HAP-1 (cell line): ENCODE measurements at regions not wholly inside any gene's neighbourhood (a gene's known extent, or its start where the extent isn't known, plus 50 kb on each side); places are given as distances from the start of the nearest gene placed in this dataset.

Experiments used
- DNase-seq, 2 experiments: peaks; one replicate each; pipeline ENCODE4 v3.0.0-alpha.2; 2016 to 2020; ENCODE audit warnings: low spot score in 2 of 2
- H3K27me3 ChIP-seq: fragments of 250-450 bp; sonication (Bioruptor Pico); 2 replicates; pipeline ENCODE4 v1.5.1; 2020; ENCODE audit warnings: low read depth, mild to moderate bottlenecking, moderate library complexity
- H3K36me3 ChIP-seq: fragments of 250-450 bp; sonication (Bioruptor Pico); replicated peaks from 2 replicates; pipeline ENCODE4 v1.5.1; 2020; ENCODE audit warnings: mild to moderate bottlenecking
- H3K4me1 ChIP-seq: fragments of 250-450 bp; sonication (Bioruptor Pico); 2 replicates; pipeline ENCODE4 v1.5.1; 2020; ENCODE audit warnings: mild to moderate bottlenecking
- H3K4me3 ChIP-seq: fragments of 250-450 bp; sonication (Bioruptor Pico); 2 replicates; pipeline ENCODE4 v1.5.1; 2020; ENCODE audit warnings: mild to moderate bottlenecking, moderate library complexity
- H3K9me3 ChIP-seq: fragments of 250-450 bp; sonication (Bioruptor Pico); 2 replicates; pipeline ENCODE4 v1.5.1; 2020; ENCODE audit warnings: mild to moderate bottlenecking, moderate library complexity
- in situ Hi-C: fragments of 300-500 bp; cut with MboI; formaldehyde crosslinking; loops from 3 replicates; pipeline ENCODE4 v1.14.3; 2020; ENCODE audit warnings: low sequenced_read_pairs, inconsistent platforms, mixed read lengths

DNA sequence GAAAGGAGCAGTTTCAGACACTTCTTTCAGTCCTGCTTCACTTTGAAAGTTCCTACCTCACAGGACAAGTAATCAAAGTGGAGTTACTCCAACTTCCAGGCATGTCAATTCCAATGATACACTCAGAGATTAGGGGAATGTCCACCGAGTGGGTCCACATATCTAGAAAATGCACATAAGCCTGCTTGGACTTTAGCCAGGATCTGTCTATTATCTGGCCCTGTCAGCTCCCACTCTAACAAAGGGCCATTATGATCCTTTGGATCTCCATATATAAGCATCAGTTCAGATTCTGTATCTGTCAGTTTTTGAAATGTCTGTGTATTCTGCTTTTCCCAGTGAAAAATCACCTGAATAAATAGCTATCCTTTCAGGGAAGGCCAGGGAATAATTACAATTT is 112.9 kb upstream of the ATXN7L3B start:
- no peak overlapping the region for H3K4me3 ChIP-seq
- DNase-seq: no peak

GRCh38 chr12:74426091-74426490 is 111.5 kb upstream of the ATXN7L3B start:
- no peaks in the 10 kb centered on the region for H3K9me3 ChIP-seq

More for the DNA sequence above, 112.9 kb upstream of the ATXN7L3B start:
- no peaks in the 10 kb centered on the region for H3K9me3 ChIP-seq
- H3K27me3 ChIP-seq: no peaks in the 10 kb centered on the region
- no peaks in the 10 kb centered on the region for H3K4me1 ChIP-seq
- H3K36me3 ChIP-seq: no peaks in the 10 kb centered on the region
- in situ Hi-C loops: no loop called here

GRCh38 chr12:74429535-74429934 is 108.1 kb upstream of the ATXN7L3B start:
- DNase-seq: no peak
- no peaks in the 10 kb centered on the region for H3K36me3 ChIP-seq
- H3K4me3 ChIP-seq: no peak overlapping the region
- H3K4me1 ChIP-seq: no peaks in the 10 kb centered on the region
- in situ Hi-C loops: no loop called here
- no peaks in the 10 kb centered on the region for H3K27me3 ChIP-seq
- no peaks in the 10 kb centered on the region for H3K9me3 ChIP-seq

More at GRCh38 chr12:74426091-74426490, 111.5 kb upstream of the ATXN7L3B start:
- Histone ChIP-seq H3K36me3 (no peaks in the 10 kb centered on the region), H3K4me3 (no peak overlapping the region), H3K4me1 (no peaks in the 10 kb centered on the region), H3K27me3 (no peaks in the 10 kb centered on the region)
- in situ Hi-C loops: no loop called here
- DNase-seq: no peak

- in situ Hi-C loops: no loop called here
- H3K4me1 ChIP-seq: no peaks in the 10 kb centered on the region
- H3K27me3 ChIP-seq: no peaks in the 10 kb centered on the region
- H3K4me3 ChIP-seq: no peak overlapping the region
- no peaks in the 10 kb centered on the region for H3K36me3 ChIP-seq
- DNase-seq: no peak
- no peaks in the 10 kb centered on the region for H3K9me3 ChIP-seq
Measured at GRCh38 chr12:74431801-74432200, 105.8 kb upstream of the ATXN7L3B start.

DNA sequence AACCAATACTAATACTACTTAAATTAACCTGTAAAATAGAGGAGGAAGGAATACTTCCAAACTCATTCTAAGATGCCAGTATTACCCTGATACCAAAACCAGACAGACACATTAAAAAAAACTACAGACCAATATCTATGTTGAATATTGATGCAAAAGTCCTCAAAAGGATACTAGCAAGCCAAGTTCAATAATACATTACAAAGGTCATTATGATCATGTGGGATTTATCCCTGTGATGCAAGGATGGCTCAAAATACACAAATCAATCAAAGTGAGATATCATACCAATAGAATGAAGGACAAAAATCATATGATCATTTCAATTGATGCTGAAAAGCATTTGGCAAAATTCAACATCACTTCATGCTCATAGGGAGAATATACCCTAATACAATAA is 97.2 kb upstream of the ATXN7L3B start:
- Histone ChIP-seq H3K27me3 (no peaks in the 10 kb centered on the region), H3K36me3 (no peaks in the 10 kb centered on the region), H3K4me1 (no peaks in the 10 kb centered on the region), H3K4me3 (no peak overlapping the region), H3K9me3 (no peaks in the 10 kb centered on the region)
- in situ Hi-C loops: no loop called here
- DNase-seq: no peak

- H3K27me3 ChIP-seq: no peaks in the 10 kb centered on the region
- H3K36me3 ChIP-seq: no peaks in the 10 kb centered on the region
- in situ Hi-C loops: no loop called here
- H3K4me3 ChIP-seq: no peak overlapping the region
- no peaks in the 10 kb centered on the region for H3K4me1 ChIP-seq
- no peak for DNase-seq
- no peaks in the 10 kb centered on the region for H3K9me3 ChIP-seq
Measured at GRCh38 chr12:74441872-74442271, 95.8 kb upstream of the ATXN7L3B start.

DNA sequence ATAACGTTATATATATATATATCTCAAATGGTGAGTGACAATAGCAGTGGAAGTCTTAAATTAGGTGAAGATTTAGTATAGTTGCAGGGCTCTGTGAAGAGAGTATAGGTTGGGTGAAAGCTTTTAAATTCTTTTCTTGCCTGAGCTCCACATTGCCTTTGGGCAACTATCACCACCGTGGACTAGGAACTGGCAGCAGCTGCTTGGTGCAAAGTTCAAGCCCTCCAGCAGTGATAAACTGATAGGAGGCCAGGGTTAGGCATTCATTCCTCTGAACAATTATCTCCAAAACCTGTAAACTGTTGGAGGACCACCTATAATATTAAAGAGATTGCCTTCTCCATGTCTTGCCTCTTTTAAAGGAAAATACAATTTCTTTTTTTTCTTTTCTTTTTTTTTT is 91.2 kb upstream of the ATXN7L3B start:
- in situ Hi-C loops: no loop called here

DNA sequence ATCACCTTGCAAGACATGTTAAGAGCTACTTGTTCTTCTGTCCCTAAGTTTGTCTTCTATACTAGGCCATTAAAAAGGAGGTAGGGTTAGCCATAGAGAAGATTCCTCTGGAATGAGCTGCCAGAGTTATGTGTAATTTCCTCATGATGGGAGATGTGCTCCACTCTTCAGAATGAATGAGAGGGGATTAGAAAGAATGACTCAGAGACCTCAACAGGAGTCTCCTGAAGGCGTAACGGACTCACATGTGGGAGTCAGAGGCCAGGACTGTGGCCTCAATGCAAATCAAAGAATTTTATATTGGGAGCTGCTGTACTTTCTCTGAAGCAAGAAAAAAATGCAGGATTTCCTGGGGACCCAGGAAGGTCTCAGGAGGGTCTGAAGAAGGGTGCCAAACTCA is 87.8 kb upstream of the ATXN7L3B start:
- Histone ChIP-seq H3K27me3 (no peaks in the 10 kb centered on the region), H3K4me1 (no peaks in the 10 kb centered on the region), H3K4me3 (no peak overlapping the region), H3K36me3 (no peaks in the 10 kb centered on the region), H3K9me3 (no peaks in the 10 kb centered on the region)
- DNase-seq: no peak
- in situ Hi-C loops: no loop called here

More for the DNA sequence above, 91.2 kb upstream of the ATXN7L3B start:
- no peaks in the 10 kb centered on the region for H3K36me3 ChIP-seq
- H3K9me3 ChIP-seq: no peaks in the 10 kb centered on the region
- no peak overlapping the region for H3K4me3 ChIP-seq
- DNase-seq: no peak
- no peaks in the 10 kb centered on the region for H3K4me1 ChIP-seq
- no peaks in the 10 kb centered on the region for H3K27me3 ChIP-seq

DNA sequence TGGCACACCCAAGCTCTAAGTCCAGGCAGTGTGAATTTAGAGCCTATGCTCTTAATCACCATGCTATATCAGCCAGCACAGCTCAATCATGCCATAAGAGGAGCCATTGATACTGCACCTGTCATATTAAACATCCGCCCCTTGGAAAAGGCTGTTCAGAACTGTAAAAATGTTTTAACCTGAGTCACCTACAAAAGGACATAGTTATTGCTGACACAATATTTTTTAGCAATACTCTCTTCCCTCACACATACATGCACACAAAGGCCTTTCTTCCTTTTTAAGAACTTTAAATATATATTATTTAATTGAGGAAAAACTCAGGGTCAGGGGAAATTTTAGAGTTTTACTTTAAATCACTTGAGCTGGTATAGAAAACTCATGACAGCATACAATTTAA is 83.5 kb upstream of the ATXN7L3B start:
- DNase-seq: no peak
- no peaks in the 10 kb centered on the region for H3K27me3 ChIP-seq
- H3K4me3 ChIP-seq: no peak overlapping the region
- H3K9me3 ChIP-seq: no peaks in the 10 kb centered on the region
- no peaks in the 10 kb centered on the region for H3K4me1 ChIP-seq
- in situ Hi-C loops: no loop called here
- H3K36me3 ChIP-seq: no peaks in the 10 kb centered on the region

GRCh38 chr12:74455429-74455828 is 82.2 kb upstream of the ATXN7L3B start:
- H3K4me3 ChIP-seq: no peak overlapping the region
- H3K4me1 ChIP-seq: no peaks in the 10 kb centered on the region
- no peaks in the 10 kb centered on the region for H3K27me3 ChIP-seq
- H3K36me3 ChIP-seq: no peaks in the 10 kb centered on the region
- no peaks in the 10 kb centered on the region for H3K9me3 ChIP-seq
- in situ Hi-C loops: no loop called here
- DNase-seq: no peak

- Histone ChIP-seq H3K27me3 (no peaks in the 10 kb centered on the region), H3K9me3 (no peaks in the 10 kb centered on the region), H3K4me1 (no peaks in the 10 kb centered on the region), H3K36me3 (no peaks in the 10 kb centered on the region), H3K4me3 (no peak overlapping the region)
- no peak for DNase-seq
- in situ Hi-C loops: no loop called here
Measured at GRCh38 chr12:74456431-74456830, 81.2 kb upstream of the ATXN7L3B start.

GRCh38 chr12:74468401-74468800 is 69.2 kb upstream of the ATXN7L3B start:
- no peaks in the 10 kb centered on the region for H3K27me3 ChIP-seq
- in situ Hi-C loops: no loop called here
- no peaks in the 10 kb centered on the region for H3K4me1 ChIP-seq
- no peak for DNase-seq
- no peaks in the 10 kb centered on the region for H3K36me3 ChIP-seq
- no peak overlapping the region for H3K4me3 ChIP-seq
- H3K9me3 ChIP-seq: no peaks in the 10 kb centered on the region

DNA sequence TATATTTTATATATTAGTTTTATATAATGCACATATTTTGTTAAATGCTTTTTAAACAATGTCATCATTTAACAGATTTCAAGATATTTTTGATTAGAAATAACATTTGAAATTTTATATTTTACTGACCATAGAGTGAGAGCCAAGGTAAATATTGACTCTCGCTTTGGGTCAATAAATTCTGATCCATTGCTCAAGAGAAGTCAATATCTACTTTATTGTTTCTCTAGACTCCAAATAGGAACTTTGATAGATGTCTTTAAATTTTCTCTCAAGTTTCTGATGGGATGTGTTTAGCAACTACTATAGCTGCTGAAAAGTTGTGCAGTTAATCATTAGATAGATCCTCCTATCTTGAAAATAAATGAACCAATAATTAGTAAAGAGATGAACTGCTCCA is 61.4 kb upstream of the ATXN7L3B start:
- in situ Hi-C loops: no loop called here
- Histone ChIP-seq H3K4me1 (no peaks in the 10 kb centered on the region), H3K9me3 (no peaks in the 10 kb centered on the region), H3K36me3 (no peaks in the 10 kb centered on the region), H3K4me3 (no peak overlapping the region), H3K27me3 (no peaks in the 10 kb centered on the region)
- DNase-seq: no peak

GRCh38 chr12:74481078-74481477 is 56.6 kb upstream of the ATXN7L3B start:
- in situ Hi-C loops: no loop called here
- no peaks in the 10 kb centered on the region for H3K36me3 ChIP-seq
- H3K9me3 ChIP-seq: no peaks in the 10 kb centered on the region
- DNase-seq: no peak
- no peak overlapping the region for H3K4me3 ChIP-seq
- H3K27me3 ChIP-seq: no peaks in the 10 kb centered on the region
- no peaks in the 10 kb centered on the region for H3K4me1 ChIP-seq

DNA sequence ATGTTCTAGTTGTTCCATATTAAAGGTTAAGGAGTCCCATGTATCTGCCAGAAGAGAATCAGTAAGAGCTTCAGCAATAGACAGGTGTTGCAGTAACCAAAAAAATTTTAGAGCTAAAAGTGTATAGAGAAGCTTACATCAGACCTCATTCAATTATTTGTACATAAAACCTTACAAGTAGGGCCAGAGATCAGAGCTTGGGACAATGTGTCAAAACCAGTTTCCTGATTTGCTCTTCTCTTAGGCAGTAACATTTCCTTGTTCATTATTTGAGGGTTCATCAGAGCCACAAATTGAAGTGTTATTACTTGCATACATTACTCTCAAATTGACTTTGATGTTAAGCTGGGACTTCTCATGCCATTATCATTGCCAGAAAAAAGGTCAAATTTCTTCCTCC is 55.5 kb upstream of the ATXN7L3B start:
- no peaks in the 10 kb centered on the region for H3K4me1 ChIP-seq
- no peak overlapping the region for H3K4me3 ChIP-seq
- no peaks in the 10 kb centered on the region for H3K27me3 ChIP-seq
- no peak for DNase-seq
- H3K9me3 ChIP-seq: no peaks in the 10 kb centered on the region
- in situ Hi-C loops: no loop called here
- no peaks in the 10 kb centered on the region for H3K36me3 ChIP-seq
